NCI-H69 (cell line): ENCODE measurements at regions not wholly inside any gene's neighbourhood (a gene's known extent, or its start where the extent isn't known, plus 50 kb on each side); places are given as distances from the start of the nearest gene placed in this dataset.
A peak's percentile ranks its signal among the peaks of the same experiment; 100 is the strongest.

Experiments used
- DNase-seq: peaks from one replicate; lab custom pipeline; 2025; lab: John Stamatoyannopoulos, UW

DNA sequence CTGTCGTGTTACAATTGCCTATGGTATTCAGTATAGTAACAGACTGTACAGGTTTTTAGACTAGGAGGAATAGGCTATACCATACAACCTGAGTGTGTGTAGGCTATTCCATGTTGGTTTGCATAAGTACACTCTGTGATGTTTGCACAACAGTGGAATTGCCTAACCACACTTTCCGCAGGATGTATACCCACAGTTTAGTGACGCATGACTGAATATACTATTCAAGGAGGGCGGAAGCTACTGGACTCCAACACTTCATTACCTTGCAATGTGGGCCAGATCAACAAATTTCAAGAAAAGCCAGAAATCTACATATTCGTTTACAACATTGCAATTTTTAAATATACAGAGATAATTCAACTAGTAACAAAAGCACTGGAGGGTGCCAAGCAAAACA, 317.2 kb downstream of the PDGFC start:
- peak; percentile 48 for DNase-seq

DNA sequence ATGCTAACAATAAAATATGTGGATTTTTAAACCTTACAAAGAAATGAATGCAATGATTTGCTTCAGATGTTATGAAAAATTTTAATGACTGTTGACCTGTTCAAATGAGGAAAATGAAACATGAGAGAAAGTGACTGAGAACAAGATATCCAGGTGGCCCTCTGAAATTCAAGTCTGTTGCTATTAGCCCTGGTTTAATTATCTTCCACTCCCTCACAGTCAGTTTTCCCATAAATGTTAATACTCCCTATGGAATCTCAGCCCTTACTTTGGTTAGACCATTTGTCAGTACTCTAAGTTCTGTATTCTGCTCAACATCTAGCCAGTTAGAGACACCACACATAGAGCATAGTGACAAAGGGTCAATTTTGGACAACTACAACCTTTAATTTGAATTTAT, 327.8 kb downstream of the PDGFC start:
- no peak for DNase-seq

DNA sequence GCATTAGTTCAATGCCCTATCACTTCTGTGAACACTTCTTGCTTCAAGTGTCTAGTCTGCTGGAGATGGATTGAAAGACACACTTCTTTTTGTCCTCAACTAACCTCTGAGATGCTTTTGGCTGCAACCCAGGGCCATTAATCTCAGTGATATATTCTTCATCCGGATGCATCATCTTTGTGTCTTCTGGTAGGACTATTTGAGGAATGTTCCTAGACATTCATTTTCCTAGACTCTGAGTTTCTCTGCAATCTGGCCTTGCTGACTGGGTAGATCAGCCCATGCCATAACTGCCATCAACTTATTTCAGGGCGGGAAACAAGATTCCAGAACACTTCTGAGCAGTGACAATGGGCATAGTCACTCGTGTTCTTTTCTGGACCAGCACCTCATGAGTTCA, 329.4 kb downstream of the PDGFC start:
- no peak for DNase-seq

DNA sequence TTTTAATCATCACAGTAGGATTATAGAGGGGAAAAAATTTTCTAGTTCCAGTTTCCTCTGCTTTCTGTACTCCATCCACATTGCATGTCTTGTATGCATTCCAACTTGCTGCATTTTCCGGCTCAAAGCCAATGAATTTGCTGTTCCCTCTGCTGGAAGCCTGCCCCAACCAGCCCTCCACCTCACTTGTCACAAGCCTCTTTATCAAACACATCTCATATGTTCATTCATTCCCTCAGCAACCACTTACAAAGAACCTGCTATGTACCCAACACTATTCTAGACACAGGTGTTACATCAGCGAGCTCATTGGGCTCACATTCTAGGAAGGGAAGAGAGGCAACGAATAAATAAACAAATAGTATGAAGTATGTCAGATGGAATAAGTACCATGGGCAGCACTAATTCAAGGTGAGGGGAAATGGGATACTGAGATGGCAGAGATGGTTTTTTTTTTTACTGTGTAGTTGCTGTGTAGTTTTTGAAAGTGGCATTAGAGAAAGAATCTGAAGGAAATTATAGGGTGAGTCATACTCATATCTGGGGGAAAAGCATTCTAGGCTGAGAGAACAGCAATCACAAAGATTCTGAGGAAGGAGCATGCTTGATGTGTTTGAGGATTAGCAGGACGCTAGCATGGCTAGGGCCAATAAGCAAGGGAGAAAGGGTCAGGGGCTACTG, 332.5 kb downstream of the PDGFC start:
- no peak for DNase-seq

DNA sequence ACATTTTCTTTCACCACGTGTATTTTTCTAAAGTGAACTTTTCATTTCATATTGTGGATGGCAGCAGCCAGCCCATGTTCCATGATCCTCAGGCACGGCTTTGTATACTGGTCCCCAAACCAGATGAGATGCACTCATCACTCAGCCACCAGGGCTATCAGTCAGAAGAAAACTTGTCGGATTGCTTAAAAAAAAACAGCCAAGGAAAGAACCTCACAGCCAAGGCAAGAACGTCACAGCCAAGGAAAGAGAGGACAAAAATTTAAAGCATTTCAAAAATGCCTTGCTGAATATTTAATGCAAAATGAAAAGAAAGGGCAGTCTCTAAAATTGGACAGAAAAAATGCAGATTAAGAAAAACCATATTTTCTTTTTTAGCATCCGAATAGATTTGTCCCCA, 333.3 kb downstream of the PDGFC start:
- DNase-seq, result no peak

DNA sequence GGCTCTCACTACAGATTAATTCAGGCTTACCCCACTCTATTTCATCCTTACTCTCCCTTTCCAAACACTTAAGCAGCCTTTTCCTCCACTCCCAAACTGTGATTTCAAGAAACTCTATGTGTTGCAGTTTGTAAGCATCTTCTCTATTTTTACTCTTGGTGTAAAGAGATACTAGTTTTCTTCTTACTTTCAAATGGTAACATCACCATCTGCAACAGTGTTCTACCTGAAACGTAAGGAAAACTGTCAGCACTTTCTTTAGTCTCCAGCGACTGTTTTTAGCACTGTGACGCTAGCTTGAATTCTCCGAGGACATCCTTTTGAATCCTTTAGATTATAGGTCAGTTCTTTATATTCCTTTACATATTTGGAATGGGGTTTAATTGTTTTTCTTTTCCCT, 335.2 kb downstream of the PDGFC start:
- DNase-seq, result no peak

DNA sequence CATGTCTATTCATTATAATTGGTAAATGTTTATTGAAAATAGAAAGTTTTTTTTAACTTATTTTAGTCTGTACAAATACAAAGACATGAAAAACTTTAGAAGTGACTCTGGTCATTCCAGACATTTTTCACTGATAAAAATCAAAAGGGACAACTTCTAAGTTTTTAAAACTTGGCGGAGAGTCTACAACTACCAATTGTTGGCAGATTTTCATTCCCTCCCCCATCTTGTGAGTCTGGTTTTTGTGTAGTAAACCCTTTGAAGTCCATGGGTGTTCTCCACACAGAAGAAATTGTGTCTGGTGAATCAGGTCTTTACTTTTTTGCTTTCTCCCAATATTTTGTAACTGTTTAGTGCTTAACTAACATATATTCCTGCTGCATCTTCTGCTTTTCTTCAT, 336.5 kb downstream of the PDGFC start:
- DNase-seq, result no peak

DNA sequence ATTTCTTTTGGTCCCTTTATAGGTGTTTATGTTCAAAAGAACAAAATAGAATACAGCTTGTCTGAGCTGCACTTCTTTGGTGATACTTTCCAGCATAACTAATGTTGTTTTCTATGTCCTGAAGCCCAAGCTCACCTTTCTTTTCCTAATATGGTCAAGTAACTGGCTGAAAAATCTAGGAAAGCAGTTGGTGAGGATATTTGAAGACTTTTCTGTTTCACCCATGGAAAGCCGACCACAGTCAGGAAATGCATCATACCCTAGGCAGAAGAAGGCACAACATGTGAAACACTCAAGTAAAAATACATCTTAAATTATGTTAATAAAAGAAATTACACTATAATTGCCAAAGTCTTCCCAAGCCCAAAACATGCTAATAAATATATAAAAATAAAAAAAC, 337.0 kb downstream of the PDGFC start:
- no peak for DNase-seq

DNA sequence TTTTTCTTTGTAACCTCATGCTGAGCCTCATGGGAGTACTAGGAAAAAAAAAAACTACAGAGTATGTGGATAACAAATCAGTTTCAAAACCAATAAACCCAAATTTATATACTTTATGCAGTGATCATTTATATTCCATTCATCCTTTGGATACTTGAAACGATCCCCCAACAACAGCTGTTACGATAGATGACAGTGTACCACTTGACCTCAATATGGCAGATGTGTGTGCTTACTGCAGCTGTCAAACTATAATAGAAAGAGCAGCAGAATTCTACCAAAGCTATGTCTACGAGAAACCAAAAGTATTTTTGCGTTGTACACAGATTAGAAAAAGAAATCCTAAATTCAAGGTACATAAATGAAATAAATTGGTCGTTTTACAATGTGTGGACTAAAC, 337.8 kb downstream of the PDGFC start:
- no peak for DNase-seq

DNA sequence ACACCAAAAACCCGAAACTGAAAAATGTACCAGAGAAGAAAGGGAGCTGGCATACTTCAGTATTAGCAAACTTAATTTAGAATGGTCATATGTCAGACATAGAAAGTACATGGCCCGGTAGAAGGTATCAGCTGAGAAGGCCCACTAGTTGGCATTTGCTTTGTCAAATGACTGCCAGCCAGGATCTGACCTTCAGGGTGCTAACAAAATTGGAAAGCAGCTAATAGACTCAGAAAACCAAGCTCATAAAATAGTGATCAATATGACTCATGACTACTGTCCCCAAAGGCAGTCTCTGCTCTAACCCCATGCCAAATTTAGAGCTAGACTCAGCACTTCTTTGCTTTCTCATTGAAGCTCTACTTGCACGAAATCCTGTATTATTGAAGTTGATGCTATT, 342.7 kb downstream of the PDGFC start:
- no peak for DNase-seq

DNA sequence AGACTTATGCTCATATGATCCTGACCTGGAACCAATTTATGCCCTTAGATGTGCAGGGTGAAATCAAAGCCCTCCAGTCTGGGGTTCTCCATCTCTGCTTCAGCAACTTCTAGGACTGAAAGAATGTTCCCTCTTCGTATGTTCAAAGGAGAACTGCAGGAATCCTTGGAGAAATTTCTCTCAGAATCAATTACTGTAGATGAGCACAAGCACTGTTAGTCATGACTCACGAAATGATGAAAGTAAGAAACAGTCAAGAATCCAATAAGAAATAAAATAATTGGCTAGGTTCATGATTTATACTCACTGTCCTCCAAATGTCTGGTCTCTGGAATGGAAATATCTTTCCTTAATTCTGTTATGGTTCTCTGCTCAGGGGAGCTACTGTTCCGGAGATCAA, 348.2 kb downstream of the PDGFC start:
- DNase-seq, result no peak

DNA sequence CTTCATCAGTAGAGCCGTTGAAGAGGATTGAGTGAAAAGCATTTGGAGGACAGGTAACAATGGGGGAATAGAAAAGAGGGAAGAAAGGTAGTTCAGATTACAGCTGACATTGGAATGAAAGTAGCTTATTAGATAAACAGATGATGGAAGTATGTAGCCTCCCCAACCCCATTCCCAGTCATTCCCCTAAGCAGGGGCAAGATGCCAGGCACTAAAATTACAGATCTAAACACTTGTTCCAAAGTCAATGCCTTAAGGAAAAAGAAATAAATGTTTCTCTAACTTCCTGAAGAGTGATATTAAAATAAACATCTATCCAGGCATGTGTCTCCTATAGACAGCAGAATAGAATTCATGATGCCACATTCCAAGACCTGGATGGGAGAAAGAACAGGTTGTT, 350.8 kb downstream of the PDGFC start:
- DNase-seq, result no peak

DNA sequence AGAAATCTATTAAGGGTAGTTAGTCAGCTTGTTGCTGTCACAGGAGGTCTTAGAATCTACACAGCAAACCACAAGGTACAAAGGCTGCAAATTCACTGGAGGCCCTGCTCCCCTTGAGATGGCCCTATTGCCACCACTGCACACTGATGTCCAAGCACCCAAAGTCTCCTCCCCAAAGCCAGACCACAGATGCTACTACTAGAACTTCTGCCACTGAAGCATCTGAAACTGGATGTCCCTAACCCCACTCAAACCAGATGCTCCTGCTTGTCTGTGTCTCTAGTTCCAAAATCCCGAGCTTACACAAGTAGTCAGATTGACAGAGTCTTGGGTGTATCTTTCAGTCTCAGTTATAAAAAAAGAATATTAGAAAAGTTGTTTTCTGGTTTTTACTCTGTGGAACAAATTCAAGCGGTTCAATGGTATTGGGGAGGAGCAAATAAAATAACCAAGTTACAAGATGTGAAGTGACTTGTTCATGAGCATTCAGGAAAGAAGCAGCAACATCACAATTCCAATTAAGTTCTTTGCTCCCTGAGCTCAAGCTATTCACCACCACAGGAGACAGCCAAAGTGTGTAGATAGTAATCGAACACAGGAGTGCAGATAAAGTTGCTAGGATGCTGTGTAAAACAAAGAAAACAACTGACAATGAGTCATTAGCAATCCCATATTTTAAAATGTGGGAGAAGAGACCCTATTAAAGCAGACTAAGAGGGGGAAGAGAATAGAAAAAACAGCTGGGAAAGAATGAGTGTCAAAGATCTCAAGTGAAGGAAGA, 352.3 kb downstream of the PDGFC start:
- DNase-seq, result no peak

DNA sequence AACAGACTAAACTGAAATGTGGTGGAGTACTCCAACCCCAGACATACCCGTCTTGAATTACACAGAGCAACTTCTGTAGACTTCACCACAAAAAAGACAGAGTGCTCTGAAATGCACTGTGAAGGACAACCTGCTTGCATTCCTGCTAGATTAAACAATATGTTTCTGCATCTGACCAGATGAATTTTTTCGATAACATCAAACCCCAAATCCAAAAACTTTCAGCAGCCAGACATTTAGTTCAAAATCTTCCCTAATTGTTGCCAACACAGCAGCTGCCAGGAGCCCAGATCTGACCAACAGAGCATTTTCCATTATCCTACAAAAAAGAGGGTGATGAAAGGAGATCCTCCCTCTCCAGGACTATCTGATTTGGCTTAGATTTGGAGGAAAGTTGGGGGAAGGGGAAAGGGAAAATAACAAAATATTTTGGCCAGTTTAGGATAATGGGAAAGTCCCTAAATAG, 356.5 kb downstream of the PDGFC start:
- DNase-seq, result no peak

DNA sequence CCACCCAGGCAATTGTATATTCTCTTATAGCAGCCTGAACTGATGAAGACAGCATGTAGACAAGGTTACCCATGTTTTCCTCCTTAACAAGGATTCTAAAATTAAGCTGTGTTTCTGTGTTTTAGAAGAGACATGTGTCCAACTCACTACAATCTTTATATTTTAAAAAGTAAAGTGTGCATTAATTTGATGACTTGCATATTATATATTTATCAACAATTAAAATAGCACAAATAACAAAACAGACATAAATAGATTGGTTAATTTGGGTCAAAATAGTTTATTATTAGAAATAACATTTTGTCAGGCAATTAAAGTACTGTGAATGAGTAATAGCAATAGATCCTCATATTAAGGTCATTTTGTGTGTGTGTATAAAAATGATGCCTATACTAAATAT, 357.1 kb downstream of the PDGFC start:
- DNase-seq, result no peak

DNA sequence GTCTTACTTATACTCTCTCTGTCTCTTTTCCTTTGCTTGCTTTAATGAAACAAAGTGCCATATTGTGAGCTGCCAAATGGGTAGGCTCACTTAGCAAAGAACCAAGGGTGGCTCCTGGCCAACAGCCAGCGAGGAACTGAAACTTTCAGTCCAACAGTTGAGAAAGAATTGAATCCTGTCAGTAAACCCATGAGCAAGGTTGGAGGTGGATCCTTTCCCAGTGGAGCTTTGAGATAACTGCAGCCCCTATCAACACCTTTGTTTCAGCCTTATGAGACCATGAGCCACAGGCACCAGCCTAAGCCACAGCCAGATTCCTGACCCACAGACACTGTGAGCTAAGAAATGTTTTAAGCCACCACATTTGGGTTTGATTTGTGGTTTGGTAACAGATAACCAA, 362.2 kb downstream of the PDGFC start:
- DNase-seq, result no peak

DNA sequence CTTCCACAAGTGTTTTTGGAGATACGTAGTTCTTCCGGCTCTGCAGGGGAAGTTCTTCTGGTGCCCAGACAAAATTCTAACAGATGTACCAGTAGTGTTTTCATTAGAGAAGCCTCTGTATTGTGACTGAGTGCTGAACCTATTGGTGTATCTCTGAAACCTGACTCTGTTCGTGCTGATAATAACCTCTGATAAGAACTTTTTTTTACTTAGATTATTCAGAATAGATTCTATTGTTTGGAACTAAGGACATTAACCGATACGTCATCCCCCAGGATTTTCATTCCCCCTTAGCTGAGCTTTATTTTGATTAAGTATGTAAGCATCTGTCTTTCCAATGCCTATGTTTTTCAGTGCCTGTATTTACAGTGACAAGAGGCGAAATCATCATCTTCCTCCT, 362.9 kb downstream of the PDGFC start:
- DNase-seq, result no peak

DNA sequence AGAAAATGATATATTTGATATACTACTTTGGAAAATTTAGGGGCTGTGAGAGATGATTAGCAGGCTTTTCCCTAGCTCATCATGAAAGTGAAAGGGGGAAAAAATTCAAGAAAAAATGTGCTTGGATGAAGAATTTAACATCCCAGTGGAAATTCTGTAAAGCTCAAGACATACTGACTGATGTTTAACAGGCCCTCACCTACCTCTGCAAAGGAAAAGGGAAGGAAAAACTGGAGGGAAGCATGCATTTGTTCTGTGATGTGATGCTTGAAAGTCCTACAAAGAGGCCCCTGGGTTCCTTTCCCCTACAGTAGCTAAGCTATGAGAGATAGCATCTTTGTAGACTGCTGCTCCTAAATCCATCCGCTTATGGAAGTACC, 364.1 kb downstream of the PDGFC start:
- DNase-seq, result no peak

DNA sequence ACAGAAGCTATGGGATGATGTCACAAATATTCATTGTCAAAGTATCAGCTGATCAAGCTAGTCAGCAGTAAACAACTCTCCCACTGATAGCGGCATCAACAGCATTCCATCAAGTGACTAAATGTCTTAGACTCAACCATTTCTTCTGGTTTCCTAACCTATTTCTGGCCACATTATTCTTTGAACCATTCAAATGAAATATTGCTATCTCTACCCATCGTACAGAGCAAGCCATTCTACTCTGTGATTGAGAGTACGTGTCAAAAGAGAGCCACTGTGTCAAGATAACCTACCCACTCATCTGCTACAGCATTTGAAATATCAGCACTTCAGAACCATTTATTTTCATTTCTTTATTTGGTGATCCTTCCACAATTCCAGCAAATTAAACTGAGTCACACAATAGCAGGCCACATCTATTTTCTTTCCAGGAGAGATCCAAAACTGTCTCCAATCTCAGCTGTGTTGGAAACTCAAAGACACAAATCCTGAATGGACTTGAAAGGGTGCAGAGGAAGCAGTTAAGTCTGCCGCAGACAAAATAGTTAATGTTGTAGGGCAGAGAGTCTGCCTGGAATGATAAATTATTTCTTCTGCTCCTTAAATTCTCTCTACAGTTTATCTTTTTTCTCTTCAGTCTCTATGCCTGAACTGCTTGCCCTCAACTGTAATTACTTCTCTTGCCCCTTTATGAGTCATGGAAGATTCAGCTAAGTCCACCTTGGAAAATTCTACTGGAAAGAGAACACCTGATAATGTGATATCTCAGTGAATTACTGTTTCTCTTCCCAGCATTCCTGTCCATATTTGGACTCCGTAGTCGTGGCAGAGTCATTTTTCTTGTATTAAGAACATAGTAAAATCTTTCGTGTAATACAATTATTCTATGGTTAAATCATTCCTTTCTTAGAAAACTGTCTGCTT, 364.8 kb downstream of the PDGFC start:
- no peak for DNase-seq

DNA sequence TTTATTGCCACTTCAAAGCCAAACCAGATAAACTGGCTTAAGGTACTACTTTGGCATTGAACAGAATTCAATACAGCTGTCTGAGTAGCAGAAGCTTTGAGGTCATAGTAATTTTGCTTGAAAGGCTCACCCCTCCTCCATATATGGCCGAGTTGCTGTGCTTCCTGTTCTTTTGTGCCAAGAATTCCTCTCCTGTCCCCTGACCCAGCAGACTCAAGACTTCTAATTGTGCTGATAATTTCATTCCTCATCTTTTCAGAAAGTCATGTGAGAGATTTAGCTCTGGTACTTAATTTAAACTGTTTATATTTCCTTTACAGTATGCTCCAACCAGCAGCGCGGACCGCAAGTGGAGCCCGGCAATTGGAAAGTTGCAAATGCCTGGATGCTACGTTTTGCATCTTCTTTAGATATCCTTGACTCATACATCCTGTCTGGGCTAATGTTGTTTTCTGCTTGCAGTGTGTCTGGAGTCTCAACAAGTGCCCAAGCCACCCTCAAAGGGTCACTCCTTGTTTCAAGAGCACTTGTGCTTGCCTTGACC, 373.4 kb downstream of the PDGFC start:
- peak; percentile 26 for DNase-seq

DNA sequence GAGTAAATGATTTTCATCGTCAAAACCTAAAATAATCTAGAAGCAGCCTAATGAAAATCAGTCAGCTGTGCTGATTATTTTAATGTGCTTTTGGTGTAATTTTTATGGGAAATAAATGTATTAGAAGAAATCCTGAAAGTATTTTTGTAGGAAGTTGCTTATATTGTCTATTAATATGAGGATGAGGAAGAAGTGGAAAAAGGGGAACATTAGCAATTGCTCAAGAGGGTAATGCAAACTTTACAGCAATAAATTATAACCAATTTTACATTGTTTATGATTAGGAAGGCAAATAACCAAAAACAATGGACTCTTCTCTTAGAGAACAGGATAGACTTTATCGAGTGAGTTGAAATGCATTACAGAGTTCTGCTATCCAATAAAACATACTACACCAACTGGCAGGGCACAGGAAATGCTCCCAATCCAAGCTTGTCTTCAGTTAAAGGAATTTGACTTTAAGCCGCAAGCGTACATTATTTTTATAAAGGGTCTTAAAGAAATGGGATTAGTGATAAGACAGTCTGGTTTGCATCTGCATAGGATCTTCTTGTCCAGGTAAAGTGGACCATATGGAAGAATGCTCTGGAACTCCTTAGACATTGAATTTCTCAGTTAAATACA, 374.8 kb downstream of the PDGFC start:
- no peak for DNase-seq

DNA sequence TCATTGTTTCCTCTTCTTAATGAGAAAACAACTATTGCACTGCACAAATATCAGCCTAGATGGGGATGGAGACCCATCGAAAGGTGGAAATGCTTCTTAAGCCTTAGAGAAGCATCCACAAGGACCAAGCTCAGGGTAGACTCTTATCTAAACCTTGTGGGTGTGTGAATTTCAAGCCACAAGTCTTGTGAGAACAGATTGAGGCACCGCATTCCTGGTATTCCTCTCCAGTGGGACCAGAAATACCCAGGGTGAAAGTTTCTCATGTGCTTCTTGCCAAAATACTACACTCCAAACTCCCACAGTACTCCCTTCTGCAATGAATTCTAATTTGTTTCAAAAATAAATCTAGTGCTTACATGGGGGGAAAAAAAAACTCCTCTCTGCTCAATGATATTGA, 375.6 kb downstream of the PDGFC start:
- no peak for DNase-seq
